ENCODE measurements at regions not wholly inside any gene's neighbourhood (a gene's known extent, or its start where the extent isn't known, plus 50 kb on each side); places are given as distances from the start of the nearest gene placed in this dataset.
"Not testable (repeated sequence)": the region's sequence is repeated elsewhere in the genome, so short reads cannot be mapped to it uniquely, and the experiment has no call there.

DNA sequence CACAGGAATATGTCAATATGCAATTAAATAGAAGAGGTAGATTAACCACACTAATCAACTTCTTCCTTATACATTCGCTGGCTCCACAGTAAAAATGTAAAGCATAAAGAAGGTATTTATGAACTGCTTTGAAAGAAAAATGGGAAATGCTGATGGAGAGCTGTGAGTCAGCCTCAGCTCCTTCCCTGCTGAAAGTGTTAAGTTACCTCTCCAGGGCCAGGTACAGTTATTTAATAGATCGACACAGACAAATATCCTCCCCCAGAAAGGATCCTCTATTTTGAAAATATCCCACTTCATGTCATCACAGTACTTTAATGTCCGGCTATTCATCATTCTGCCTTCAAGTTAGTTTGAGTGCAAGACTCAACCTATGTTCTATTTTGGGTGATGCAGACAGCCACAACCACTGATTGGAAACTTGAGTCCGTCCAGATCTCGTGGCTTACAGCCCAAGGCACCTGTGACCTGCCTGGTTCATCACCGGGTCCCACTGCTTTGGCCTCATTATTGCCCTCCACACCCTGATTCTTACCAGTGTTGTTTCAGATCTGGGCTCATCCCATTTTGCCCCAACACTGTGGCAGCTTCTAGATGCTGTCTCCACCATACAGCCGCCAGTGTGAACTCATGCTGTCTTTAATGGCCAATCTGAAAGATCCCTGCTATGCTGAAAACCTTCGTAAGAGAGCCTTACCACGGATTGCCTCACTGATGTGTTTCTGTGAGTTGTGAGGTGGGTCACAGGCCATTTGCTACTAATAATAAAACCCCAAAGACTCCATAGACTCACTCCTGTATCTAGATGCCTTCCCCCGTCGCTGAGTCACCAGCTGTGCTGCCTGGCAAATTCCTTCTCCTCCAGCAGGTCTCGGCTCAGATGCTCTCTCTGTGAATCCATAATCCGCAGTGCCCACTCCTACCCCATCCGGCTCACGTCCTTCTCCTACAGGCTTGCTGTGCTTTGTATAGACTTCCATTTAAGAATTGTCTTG is 56.2 kb upstream of the DDAH1 start:
- DNase-seq; ATAC-seq; H3K9me3 ChIP-seq; H3K27me3 ChIP-seq; intact Hi-C loops (cut with DNase I); H3K4me3 ChIP-seq; H3K27ac ChIP-seq; H3K4me1 ChIP-seq; H3K36me3 ChIP-seq: not testable (repeated sequence)

DNA sequence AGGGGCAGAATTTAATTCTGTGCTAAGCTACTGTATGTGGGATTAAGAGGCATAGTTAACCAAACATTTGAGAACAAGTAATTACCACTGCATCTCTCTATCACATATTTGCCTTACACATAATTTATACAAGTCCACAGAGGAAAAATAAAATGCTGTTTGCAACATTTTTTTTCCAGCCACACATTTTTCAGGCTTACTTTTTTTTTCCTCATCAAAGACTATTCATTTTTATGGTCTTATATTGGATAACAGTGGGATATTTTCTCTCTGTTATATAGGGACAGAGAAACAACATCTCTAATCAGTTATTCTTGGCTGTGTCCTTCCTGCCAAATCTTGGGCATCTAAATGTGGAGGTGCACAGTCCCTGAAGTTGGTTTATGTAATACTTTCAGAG is 57.5 kb upstream of the DDAH1 start:
- H3K36me3 ChIP-seq; H3K4me3 ChIP-seq; intact Hi-C loops (cut with DNase I); ATAC-seq; DNase-seq; H3K27me3 ChIP-seq; H3K27ac ChIP-seq; H3K9me3 ChIP-seq; H3K4me1 ChIP-seq: not testable (repeated sequence)

DNA sequence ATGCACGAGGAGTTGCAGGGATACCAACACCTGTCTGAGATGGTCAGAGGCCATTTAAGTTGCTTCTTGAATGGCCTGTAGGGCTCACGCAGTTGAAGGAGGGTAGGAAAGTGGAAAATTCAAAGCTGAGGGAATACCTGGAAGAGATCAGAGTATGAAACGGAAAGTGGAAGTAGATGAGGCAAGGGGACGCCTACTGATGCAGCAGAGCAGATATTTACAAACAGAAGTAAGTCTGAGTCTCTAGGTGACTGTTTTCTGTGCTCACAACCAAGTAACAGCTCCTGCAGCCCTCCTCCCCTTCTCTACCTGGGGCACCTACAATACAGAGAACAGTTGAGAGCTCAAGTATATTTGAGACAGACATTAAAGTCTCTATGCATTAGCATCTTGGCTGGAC is 57.5 kb upstream of the CCN1 start:
- H3K36me3 ChIP-seq; H3K4me3 ChIP-seq; DNase-seq; H3K27me3 ChIP-seq; H3K27ac ChIP-seq; H3K4me1 ChIP-seq; ATAC-seq; intact Hi-C loops (cut with DNase I); H3K9me3 ChIP-seq: not testable (repeated sequence)

DNA sequence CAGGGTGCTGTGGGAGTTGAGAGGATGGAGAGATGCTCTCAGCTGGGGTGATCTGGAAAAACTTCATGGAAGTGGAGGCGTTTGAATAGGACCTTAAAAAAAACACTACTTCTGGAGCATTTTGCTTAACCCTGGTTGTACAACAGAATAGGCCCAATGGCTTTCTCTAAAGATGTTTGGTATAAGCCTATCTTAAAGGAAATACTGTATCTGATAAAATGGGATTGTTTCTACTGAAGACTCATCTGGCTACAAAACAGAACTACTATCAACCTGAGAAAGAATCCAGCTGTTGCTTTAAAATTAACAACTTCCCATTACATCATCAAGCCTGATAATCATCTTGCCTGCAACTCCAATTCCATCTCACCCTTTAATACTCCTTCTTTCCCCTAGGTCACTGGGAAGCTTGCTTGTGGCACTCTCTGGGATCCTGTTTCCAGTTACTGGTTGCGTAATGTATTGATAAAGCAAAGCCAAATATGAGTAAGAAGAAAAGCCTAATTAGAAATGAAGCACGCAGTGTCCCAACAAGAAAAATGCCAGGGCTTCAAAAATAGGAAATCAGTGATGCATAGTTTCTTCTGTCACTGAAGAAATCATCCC is 56.2 kb upstream of the CCN1 start:
- H3K4me1 ChIP-seq; H3K27ac ChIP-seq; H3K27me3 ChIP-seq; H3K4me3 ChIP-seq; H3K9me3 ChIP-seq; ATAC-seq; intact Hi-C loops (cut with DNase I); H3K36me3 ChIP-seq; DNase-seq: not testable (repeated sequence)

DNA sequence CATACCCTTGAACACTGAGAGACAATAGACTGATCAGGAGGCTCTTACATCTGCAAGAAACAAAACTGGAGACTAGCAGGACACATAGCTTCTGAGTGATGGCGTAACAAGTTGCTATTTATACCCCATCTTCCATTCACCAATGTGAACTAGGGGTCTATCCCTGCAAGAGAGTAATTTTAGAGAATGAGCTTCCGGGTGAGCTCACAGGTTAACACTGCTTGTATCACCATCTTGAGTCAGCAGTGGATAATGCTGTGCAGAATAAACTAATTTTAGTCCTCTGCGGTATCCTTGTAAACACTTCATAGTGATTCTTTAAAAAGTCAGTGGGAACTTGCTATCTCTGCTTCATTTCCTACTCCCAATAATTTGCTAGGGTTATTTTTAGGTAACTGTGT is 55.0 kb upstream of the CCN1 start:
- H3K27me3 ChIP-seq; DNase-seq; H3K36me3 ChIP-seq; H3K9me3 ChIP-seq; H3K4me1 ChIP-seq; H3K4me3 ChIP-seq; intact Hi-C loops (cut with DNase I); H3K27ac ChIP-seq: not testable (repeated sequence)
- ATAC-seq = peak; percentile 22

DNA sequence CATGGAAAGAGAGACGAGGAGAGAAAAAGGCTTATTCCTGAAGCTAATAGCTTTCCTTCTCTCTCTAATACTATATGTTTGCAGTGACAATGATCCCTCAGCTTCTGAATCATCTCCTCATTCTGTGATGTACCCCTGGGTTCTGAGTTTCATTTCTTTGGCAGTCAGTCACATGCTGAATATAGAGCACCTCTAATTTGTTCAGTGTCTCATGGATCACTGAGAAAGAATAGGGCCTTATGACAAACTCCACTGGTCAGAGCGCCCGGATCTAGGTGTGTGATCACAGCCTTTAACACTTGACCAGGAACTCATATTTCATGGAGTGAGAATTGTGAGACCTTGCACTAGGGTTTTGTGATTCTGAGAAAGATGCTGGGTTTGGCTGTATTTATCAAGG is 54.3 kb upstream of the CCN1 start:
- H3K36me3 ChIP-seq; H3K9me3 ChIP-seq; H3K4me3 ChIP-seq; DNase-seq; H3K4me1 ChIP-seq; intact Hi-C loops (cut with DNase I); ATAC-seq; H3K27ac ChIP-seq; H3K27me3 ChIP-seq: not testable (repeated sequence)

DNA sequence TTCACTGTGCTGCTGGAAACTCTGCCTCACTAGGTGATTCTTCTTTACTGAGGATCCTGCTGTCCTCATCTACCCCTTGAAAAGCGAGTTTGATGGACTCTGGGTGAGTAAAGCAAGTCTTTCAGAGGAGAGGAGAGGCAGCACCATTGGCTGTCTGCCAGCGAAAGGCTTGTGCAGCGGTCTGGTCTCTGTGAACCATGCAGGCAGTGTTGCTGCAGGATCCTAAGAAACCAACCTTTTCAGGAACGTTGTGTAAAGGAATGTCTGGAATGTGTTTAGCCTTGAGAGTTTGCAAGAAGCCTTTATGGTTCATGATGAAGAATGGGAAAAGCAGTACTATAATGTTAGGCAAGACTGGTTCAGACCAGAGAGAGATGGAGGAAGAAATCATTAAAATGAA is 53.4 kb upstream of the CCN1 start:
- H3K4me1 ChIP-seq; H3K36me3 ChIP-seq; intact Hi-C loops (cut with DNase I); H3K4me3 ChIP-seq; H3K27me3 ChIP-seq; H3K9me3 ChIP-seq; H3K27ac ChIP-seq: not testable (repeated sequence)
- DNase-seq = peak in 3 of 4 donors; percentile 59 to 82 (median 63)
- peak; percentile 75 for ATAC-seq
